ENCODE measurements at regions not wholly inside any gene's neighbourhood (a gene's known extent, or its start where the extent isn't known, plus 50 kb on each side); places are given as distances from the start of the nearest gene placed in this dataset.

- H3K4me2 ChIP-seq, result no peak overlapping the region
- H3F3A ChIP-seq (replicated peaks; ENCODE audit: insufficient read depth), result no peaks in the 10 kb centered on the region
- TF ChIP-seq USF1 (IDR thresholded peaks at IDR 0.05; ENCODE audit: borderline replicate concordance, low read depth), result no peak
- TF ChIP-seq PBX3 (IDR thresholded peaks at IDR 0.05), result no peak
- no peak for TF ChIP-seq SIN3A (IDR thresholded peaks at IDR 0.05; ENCODE audit: borderline replicate concordance, low read depth, low read length)
- 0 out of 4 replicates have a peak, but pooled peaks of 1 of the 2 experiments have one; percentile 22 for TF ChIP-seq EP300 (IDR thresholded peaks at IDR 0.05; ENCODE audit: borderline replicate concordance in 1 of 2, low read depth in 1 of 2, low read length in 1 of 2)
- no peak for TF ChIP-seq RAD21 (IDR thresholded peaks at IDR 0.05; ENCODE audit: low read length)
- ChIA-PET CTCF (interaction anchor here (1.0 kb wide), 1 partner anchor 47 kb away, joined by 3 read pairs; no protein-coding TSS in a partner anchor), POLR2A (no interaction called here)
- no peak for DNase-seq
- H3K9me2 ChIP-seq, result no peaks in the 10 kb centered on the region
- H3K79me2 ChIP-seq (ENCODE audit: insufficient read depth), result no peaks in the 10 kb centered on the region
- H3K9me3 ChIP-seq, result no peaks in the 10 kb centered on the region
- no peak overlapping the region for H3K9ac ChIP-seq
- no peak overlapping the region for H3K4me3 ChIP-seq (ENCODE audit: low read depth in 2 of 2, low read length in 1 of 2)
- no peaks in the 10 kb centered on the region for H3K36me3 ChIP-seq (replicated peaks in 1 of 2; ENCODE audit: control insufficient read depth in 1 of 2, insufficient read depth in 2 of 2, low read length in 1 of 2)
- no peak overlapping the region for H2AFZ ChIP-seq (ENCODE audit: low read depth)
- no peak overlapping the region; a peak in 1 of 4 replicates for H3K27ac ChIP-seq (ENCODE audit: low read depth in 2 of 2, low read length in 1 of 2)
- no peaks in the 10 kb centered on the region for H4K20me1 ChIP-seq (ENCODE audit: insufficient read depth)
- H3K4me1 ChIP-seq (ENCODE audit: control insufficient read depth in 1 of 2, insufficient read depth in 2 of 2, low read depth in 1 of 2, low read length in 1 of 2), result peaks cover 0 to 2% of the 10 kb centered on the region in 2 experiments; a peak in 2 of 4 replicates
- no peaks in the 10 kb centered on the region for H3K27me3 ChIP-seq (ENCODE audit: insufficient read depth)
Observed at GRCh38 chr3:64918989-64919388, 231.2 kb upstream of the ADAMTS9 start.

GRCh38 chr3:64917914-64918453 lies 230.2 kb upstream of the ADAMTS9 start:
- no peak overlapping the region for H3K4me2 ChIP-seq
- no peak overlapping the region for H3K4me3 ChIP-seq (ENCODE audit: low read depth in 2 of 2, low read length in 1 of 2)
- H4K20me1 ChIP-seq (ENCODE audit: insufficient read depth), result no peaks in the 10 kb centered on the region
- no peaks in the 10 kb centered on the region for H3K79me2 ChIP-seq (ENCODE audit: insufficient read depth)
- CTCF ChIA-PET, result interaction anchor here (1.0 kb wide), 1 partner anchor 191 kb away, joined by 3 read pairs; no protein-coding TSS in a partner anchor
- TF ChIP-seq FOXM1 (IDR thresholded peaks at IDR 0.05; ENCODE audit: low read depth), result no peak
- no peak for TF ChIP-seq MEF2A (IDR thresholded peaks at IDR 0.05; ENCODE audit: borderline replicate concordance, low read depth)
- TF ChIP-seq IRF3 (IDR thresholded peaks at IDR 0.05; ENCODE audit: low read depth, low read length), result no peak
- no peak for TF ChIP-seq JUND (IDR thresholded peaks at IDR 0.05)
- no peak for TF ChIP-seq GATA2 (CRISPR knock-in tag; IDR thresholded peaks at IDR 0.05)
- no peak overlapping the region for H3K27ac ChIP-seq (ENCODE audit: low read depth in 2 of 2, low read length in 1 of 2)
- H3K9ac ChIP-seq, result no peak overlapping the region
- peaks cover 0 to 2% of the 10 kb centered on the region in 2 experiments; a peak in 2 of 4 replicates for H3K4me1 ChIP-seq (ENCODE audit: control insufficient read depth in 1 of 2, insufficient read depth in 2 of 2, low read depth in 1 of 2, low read length in 1 of 2)
- H3K9me3 ChIP-seq, result no peaks in the 10 kb centered on the region
- no peaks in the 10 kb centered on the region for H3K9me2 ChIP-seq
- 100% methylated on average over 1 of the region's 1 CpG for WGBS (ENCODE audit: low lambda C conversion rate)
- H3K36me3 ChIP-seq (replicated peaks in 1 of 2; ENCODE audit: control insufficient read depth in 1 of 2, insufficient read depth in 2 of 2, low read length in 1 of 2), result no peaks in the 10 kb centered on the region
- H2AFZ ChIP-seq (ENCODE audit: low read depth), result no peak overlapping the region
- no peaks in the 10 kb centered on the region for H3F3A ChIP-seq (replicated peaks; ENCODE audit: insufficient read depth)
- POLR2A ChIA-PET, result no interaction called here
- no peak for DNase-seq
- no peaks in the 10 kb centered on the region for H3K27me3 ChIP-seq (ENCODE audit: insufficient read depth)
